Daoy (cell line): ENCODE measurements at regions not wholly inside any gene's neighbourhood (a gene's known extent, or its start where the extent isn't known, plus 50 kb on each side); places are given as distances from the start of the nearest gene placed in this dataset.
A peak's percentile ranks its signal among the peaks of the same experiment; 100 is the strongest.

ENCODE experiments used
- DNase-seq: peaks from one replicate; pipeline ENCODE4 v3.0.0-alpha.2; 2015; ENCODE audit warnings: low read depth

DNA sequence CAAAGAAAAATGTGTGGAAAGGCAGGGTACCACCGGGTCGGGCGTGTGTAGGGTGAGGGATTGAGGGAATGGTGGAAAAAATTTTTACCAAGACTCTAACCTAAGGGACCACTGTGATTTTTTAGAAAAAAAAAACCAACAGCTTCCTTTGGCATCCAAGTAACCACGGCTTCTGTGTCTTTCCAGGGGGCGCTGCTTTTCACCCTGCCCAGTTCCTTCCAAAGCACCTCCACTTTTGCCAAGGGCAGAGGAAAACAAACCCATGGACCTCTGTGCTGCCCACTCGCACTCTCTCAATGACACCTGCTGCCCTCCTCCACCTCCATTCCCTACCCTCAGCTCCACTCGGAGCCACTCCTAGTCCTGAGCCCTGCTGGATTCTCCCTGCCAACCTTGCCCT, 381.0 kb downstream of the ENC1 start:
- no peak for DNase-seq

DNA sequence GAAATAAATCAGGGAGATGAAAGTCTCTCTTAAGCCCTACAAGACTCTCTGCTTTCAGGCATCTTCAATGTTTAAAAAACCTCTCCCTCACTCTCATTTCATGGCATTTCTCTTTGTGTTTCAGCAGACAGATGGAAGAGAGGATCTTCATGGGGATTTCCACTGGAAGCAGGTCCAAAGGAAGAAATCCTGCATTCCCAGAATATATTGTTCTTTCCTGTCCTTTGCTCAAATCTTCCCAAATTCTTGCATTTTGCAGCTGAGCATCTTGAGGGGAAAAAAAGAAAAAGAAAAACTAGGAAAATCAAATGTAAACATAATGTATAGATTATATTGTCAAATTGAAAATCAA, 382.2 kb downstream of the ENC1 start:
- no peak for DNase-seq

DNA sequence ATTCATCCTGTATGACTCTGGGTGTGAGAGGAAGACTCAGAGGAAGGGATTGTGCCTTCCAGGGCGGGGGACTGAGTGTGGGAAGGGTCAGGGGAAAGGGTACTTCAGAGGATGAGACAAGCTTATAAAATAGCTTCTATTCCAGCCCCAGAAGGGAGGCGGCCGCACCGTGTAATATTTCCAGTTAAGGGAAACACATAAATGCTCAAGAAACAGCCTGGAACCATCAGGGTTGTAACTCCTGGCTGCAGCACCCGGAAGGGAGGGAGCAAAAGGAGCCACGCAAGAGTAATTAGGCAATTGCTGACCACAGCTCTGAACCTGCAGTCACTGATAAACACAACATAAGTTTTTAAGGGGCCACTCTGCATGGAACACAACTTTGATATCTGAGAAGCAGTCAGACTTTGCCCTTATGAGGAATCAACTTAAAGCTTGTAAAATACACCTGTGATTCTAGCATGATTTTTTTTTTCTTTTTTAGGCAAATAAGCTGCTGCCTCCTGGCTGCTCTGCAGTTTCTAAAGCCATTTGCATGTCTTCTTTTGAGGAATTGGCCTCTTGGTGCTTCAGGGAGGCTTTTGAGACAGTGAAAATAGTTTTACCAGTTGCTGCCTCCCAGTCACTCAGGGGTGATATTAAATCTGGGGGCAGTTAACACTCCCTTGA, 382.7 kb downstream of the ENC1 start:
- DNase-seq = no peak

DNA sequence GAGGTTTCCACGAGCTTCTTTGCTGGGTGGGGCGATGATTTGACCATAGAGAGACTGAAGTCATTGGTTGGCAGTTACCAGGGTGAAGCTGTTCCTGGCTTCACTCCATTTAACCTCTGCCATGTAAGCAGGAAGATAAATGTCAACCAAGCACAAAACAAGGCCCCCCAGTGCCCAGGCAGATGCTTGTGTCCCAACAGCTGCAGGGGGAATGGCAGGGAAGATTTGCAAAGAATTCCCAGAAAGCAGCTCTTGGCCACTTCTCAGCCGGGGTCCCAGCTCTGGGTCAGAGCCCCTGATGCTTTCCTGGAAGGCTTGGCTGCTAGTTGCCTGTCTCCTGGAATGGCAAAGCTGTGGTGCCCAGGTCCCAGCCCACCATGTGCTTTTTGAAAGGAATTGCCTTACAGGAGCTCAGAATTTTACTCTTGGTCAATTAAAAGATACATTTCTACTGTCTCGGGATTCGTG, 383.4 kb downstream of the ENC1 start:
- DNase-seq = no peak

DNA sequence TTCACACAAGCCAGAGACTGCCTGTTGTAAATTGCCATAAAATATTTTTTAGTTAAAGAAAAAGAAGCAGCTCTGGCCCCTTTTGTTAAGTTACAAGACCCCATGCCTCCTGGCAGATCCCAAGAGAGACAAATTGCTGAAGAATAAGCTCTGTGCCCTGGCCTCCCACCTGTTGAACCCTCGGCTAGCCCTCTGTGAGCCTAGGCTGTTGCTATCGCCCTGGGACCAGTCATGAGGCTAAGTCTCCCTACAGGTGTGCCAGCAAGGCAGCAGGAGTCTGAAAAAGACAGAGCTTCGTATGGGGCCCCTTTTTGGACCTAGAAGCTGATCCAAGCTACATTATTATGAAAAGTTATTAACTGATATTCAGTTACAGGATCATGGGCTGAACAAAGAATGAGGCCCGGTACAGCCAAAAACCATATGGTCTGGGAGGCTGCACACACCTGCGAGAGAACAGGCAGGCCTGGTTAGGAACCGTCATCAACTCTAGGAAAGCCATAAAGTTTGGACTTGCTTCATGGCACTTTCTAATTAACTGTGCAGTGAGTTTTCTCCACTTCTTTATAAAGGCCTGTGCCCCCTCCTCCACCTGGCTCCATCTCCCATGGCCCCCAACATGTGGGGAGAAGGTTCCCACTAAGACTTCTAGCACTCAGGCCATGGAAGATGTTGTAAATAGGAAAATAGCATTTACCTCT, 384.7 kb downstream of the ENC1 start:
- DNase-seq = no peak

DNA sequence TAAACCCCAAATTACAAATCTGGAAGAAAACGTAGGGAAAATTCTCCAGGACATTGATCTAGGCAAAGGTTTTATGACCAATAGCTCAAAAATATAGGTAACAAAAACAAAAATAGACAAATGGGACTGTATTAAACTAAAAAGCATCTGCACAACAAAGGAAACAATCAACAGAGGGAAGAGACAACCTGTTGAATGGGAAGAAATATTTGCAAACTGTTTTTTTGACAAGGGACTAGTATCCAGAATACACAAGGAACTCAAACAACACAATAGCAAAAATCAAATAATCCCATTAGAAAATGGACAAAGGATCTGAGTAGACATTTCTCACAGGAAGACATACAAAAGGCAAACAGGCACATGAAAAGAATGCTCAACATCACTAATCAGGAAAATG, 386.3 kb downstream of the ENC1 start:
- no peak for DNase-seq

DNA sequence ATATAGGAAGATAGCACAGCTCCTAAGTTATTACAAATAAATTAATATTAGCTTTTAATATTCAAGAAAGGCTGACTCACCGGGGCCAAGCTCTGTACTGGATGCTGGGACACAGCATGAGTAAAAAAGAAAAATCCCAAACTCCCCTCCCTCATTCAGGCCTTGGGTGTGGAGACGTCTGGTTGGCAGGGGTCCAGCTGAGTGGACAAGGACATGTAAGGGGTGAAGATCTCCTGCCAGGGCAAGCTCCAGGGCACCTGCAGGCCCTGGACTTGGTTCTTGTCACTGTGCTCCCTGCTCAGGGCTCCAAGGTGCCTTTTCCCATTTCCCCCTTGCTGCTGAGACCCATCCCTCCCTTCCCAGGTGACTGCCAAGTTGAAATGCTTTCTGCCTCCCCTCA, 388.5 kb downstream of the ENC1 start:
- no peak for DNase-seq

DNA sequence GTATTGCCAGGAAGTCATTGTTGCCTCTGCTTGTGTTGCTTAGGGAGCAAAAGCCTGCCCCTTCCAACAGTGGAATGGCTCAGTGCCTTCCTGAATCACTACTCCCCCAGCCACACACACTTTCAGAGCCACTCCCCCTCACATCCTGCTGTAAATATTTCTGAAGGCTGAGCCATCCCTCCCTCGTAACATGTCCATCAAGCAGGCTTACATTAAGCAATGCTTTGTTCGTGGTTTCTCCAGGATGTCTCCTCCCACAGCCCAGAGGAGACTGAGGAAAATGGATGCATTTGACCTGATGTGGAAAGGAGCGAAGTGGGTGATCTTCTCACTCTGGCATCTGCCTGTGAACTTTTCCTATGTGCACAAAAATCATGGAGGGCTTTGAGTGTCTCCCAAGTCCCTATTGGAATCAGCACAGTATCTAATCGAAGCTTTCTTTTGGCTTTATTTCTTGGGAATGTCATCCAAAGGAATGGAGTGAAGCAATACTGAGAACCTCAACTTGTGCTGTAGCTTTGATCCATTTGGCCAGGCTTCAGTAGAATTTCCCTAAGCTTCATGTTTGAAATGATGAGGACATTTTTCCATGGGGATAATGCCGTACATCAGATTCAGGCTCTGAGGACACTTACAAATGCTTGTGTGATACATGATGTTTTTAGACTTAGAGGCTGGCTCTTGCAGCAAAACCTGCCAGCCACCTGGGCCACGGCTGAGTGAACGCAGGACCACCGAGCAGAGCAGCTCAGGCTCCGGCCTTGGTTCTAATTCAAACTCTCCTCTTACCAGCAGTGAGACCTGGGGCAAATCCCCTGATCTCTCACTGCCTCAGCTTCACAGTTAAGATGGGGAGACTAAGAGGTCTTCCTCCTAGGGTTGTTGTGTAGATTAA, 389.1 kb downstream of the ENC1 start:
- DNase-seq = peak; percentile 92

DNA sequence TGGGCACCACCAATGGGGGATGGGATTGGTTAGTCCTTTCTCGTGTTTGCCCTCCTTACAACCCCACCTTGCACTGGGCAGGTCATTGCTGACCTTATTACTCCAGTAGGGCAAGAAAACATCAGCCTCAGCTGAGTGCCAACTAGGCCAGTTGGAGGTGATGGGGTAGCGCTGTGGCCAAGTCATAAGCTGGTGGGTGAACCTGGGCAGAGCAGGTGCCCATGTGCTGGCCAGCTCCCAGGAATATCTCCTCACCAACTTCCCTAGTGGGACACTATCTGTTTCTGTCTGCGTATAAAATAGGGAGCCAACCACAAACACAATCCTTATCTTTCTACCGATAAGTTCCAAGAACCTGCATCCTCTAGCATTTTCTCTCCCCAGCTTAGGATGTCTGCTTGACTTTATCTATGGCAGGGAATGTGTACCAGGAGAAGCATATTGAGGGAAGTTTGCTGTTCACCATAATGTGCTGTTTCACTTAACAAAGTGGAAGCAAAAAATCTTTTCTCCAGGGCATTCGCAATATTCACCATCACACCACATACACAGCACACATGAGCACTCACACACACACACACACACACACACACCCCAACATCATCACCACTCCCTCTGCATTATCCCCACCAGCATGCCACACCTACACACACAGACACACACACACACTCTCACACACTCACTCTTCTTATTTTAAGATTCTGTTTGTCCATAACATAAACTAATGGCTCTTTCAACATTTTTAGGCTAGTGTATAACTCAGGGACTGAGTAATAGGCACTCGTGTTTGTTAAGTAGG, 390.0 kb downstream of the ENC1 start:
- DNase-seq = no peak

DNA sequence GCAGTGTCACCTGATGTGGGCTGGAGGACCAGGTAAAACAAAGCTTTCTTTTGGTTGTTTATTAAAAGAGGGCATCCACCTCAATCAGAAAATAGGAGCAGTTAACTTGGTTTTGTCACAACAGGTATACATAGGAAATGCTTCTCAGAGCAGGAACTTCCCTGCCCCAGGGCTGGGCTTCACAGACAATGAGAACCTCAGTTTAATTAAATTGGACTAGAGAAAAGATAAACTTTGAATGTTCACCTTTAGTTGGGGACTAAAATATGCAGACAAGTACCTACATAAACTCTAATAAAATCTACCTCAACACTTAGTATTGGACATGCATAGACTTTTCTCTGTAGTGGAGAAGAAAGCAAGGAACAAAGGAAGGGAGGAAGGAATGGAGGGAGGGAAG, 392.0 kb downstream of the ENC1 start:
- no peak for DNase-seq

DNA sequence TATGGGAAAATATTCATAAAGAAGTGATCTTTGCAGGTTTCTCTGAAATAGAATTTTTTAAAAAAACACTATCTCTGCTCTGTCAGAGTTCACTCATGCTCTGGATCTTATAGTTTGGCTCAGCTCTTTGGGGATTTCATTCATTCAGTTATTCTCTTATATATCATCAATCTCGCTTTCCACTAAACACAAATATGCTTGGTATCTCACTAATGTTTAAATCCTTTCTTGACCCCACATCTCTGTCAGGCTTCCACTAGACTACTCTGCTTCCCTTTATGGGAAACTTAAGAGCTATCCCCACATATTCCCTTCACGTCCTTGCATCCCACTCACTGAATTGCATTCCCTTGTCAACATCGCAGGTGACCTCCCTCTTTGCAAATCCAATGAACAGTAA, 396.1 kb downstream of the ENC1 start:
- no peak for DNase-seq

DNA sequence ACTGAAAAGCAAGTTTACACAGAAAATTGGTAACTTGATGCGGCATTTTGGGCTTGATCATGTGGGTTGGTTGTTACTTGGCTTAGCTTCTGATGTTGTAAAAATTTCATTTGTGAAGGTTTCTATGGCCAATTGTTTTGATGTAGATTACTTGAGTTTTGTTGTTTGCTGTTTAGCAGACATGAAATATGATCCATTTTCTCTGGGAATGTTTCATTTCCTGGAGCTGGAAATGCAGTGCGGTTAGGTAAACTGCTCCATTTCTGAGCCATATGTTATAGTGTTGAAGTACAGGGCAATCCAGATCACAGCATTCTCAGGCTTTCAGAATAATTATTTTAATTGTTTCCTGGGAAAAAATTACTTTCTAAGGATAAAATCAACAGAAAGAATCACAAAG, 396.9 kb downstream of the ENC1 start:
- DNase-seq = peak; percentile 33

DNA sequence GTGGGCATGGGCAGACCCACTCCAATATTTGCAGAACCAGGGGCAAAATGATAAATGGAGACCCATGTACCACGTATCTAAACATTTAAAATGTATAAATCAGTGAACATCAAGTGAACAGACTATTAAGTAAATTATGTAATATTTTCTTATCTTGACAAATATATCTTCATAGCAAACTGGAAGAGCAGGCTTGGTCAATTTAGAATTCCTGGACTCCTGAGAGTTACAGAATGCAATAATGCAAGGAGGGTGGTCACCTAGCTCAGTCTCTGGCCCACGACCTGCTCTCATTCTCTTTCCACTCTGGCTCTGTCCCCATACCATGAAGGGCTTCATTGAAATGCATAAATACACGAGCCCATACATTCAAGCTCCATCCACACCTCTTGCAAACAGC, 398.0 kb downstream of the ENC1 start:
- DNase-seq = no peak

DNA sequence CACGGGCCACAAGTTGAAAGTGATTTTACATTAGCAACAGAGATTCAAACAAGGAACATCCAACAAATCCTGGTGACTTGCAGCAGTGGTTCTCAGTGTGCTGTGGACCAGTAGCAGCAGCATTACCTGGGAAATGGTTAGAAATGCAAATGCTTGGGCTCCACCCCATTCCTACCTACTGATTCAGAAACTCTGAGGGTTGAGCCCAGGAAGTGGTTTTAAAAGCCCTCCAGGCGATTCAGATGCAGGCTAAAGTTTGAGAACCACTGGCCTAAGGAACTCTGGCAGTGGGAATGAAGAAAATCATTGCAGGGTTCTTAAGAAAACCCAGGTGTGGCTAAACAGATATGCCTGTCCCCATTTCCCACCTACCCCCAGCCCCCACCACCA, 398.8 kb downstream of the ENC1 start:
- DNase-seq = peak; percentile 86

DNA sequence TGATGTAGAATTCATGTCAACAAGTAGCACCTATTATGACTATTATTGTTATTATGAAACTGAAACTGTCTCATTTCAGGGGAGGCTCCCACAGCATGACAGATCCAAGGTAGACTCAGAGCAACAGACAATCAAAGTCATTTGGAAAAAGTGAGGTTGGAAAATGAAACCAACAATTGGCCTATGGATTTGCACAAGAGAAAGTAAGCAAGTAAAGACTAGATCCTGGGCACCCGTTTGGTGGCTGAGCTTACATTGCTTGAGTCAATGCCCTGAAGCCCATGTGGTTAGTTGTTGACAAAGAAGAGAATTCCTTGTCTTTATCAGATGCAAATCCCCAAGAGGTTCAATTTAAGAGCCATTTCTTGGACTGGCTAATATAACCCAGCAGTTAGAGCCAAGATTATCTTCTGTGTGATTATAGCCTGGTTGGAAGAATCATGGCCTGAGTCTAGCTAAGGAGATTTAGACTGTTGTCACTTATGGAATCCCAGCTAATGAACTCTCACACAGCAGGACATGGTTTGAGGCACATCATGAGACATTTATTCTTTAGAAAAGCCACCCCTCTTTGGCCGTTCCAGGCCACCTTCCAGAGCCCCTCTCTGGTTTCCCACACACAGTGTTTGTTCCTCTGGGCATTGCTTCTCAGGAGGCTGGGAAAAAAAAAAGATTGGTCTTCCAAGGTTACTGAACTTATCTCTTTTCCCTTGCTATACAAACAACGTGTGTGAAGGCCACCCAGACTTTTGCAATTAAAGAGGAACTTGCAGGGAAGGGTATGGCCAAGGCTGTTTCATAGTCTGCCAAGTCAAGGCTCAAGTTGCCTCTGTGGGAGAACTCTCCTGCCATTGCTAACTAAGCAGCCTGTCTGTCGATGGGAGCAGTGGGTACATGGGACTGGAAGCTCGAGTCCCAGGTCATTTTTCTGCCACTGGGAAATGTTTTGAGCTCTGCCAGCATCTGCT, 399.5 kb downstream of the ENC1 start:
- peak; percentile 71 for DNase-seq

DNA sequence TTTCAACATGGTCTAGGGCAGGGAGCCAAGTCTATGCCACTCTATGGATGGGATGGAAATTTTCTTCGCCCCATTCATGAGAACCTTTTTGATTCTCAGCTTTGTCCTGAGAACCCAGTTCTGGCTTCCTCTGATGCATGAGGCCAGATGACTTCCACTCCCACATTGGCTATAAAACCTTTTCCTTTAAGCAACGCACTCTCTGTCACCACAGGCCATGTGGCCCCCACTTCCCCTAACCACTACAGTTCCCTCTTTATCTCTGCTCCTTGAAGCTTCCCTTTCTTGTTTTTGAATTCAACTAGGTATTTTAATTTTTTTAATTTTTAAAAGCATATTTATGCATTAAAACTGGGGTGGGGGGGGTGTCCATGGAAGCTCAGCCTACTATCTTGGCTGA, 401.3 kb downstream of the ENC1 start:
- DNase-seq = no peak

DNA sequence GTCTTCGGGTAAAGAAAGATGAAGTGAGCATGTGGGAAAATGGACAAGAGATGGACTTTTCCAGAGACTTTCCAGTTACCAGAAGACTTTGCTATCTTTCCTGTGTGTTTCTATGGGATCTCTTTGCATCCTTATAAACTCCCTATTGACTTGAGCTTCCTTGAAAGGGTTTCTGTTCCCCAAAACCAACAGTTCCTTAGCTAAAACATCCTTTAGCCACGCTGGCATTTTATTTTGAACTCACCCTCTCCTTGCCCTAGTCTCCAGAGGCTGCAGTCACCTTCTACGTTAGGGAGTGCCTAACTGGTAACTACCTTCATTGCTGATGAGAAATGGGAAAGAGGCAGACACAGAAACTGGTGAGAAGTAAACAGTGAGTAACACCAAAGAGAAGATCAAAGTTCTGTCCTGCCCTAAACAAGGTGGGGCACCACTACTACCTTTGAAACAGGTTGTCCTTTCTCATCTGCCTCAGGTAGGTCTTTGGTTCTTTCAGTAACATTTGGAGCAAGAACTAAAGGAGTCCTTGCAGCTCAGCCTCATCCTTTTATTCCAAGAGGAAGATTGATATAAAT, 402.9 kb downstream of the ENC1 start:
- DNase-seq = no peak

DNA sequence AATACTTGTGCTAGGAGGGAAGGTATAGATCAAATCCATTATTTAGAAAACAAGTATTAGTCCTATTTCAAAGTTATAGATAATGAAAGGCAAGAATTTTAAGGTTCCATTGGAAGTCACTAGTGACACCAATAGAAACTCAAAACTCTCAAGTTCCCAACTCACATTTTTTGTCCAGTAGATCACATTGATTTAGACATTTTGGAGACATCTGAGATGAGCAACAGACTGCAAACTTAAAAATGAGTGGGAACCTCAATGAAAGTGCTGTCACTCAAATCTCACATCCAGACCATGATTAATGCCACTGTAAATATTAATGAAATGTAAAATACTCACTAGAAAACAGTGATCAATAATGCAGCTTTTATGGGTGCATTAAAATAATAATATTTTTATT, 405.0 kb downstream of the ENC1 start:
- no peak for DNase-seq

DNA sequence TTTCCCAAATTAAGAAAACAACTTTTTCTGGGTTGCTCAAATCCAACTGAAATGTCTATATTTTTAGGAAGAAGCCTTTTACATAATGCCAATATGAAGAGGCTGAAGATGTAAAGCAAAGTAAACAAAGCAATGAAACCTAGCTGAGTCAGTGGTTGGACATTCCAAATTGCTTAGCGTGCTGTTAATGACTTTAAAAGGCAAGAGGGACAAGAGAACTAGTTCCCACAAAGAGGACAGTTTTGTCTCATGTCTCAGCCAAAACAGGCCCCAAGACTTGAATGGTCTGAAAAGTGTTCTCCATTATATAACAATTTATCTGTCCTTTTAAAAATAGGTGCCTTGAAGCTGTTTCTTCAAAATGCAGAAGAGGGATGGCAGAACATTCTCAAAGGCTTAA, 407.0 kb downstream of the ENC1 start:
- peak; percentile 71 for DNase-seq

DNA sequence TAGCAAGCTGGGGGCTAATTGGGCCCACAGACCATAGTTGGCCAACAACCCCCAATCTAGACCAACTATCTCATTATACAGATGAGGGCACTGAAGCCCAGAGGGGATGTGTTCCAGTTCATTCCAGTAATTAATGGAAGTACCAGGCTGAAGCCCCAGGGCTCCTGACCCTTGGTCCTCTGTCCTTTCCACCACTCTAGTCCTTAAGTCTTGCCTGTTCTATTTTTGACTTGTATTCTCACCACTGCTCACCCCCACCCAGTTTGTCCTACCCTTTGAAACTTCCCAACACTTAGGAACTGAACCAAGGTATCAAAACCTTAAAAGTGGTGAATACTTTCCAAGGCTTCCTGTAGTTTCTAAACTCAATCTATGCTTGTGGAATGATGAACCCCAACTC, 407.4 kb downstream of the ENC1 start:
- DNase-seq = no peak
